GM03348 (cell line): ENCODE measurements at regions not wholly inside any gene's neighbourhood (a gene's known extent, or its start where the extent isn't known, plus 50 kb on each side); places are given as distances from the start of the nearest gene placed in this dataset.

Experiments used
- DNase-seq: peaks from one replicate; pipeline ENCODE4 v3.0.0; 2012; ENCODE audit warnings: low spot score

DNA sequence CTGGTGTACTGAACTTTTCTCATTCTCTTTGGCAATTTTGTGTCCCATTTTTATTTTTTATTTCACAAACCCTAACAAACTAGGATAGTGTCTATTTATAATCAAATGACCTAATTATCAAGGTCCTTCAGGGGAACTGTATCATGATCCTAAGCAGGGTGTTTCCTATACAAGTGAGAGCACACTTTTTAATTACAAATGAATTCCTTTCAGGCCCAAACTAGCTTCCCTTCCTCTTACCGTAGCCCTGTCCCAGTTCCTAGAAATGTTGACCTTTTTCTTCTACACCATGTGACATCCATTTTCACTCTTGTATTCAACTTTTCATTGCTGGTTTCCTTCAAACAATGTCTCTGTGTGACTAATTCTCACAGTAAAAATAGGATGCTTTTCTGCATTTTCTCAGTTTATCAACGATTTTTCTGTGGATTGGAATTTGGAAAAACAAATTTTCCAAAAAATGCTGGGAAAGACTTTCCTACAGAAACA is 411.4 kb downstream of the CCDC91 start:
- no peak for DNase-seq

- DNase-seq = no peak
Observed at GRCh38 chr12:28602786-28603185, 412.5 kb downstream of the CCDC91 start.

DNA sequence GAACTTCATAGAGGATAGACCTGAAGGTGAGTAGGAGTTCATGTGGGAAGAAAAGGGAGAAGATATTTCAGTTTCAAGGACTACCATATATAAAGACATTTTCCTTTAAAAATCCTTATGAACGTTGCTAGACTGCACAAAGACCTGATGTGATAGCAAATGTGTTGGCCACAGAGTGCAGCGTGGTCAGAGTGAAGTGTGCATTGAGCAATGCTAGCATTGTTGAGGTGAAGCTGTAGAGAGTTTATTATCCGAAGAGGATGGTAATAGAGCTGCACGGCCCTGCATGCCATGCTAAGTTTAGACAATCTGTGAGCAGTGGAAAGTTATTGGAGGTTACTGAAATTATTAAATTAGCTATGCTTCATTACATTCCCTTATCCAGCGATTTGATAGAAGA is 413.0 kb downstream of the CCDC91 start:
- no peak for DNase-seq

DNA sequence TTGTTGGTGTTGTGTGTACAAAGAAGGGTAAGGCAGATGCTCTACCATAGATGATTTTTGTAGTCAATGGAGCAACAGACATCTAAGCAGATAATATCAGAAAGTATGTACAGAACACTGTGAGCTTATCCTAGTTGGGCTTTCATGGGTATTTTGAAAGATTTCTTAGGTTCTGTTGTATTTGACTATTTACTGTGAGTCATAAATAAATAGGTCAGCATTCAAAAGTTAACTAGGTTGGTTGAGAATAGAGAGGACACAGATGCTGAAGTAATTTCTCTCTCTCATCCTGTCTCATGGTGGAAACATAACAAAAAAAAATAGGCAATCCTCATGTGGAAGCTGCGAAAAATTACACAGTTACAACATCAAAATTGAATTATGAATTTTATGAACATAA is 413.5 kb downstream of the CCDC91 start:
- no peak for DNase-seq

- DNase-seq = no peak
Observed at GRCh38 chr12:28604240-28604639, 414.0 kb downstream of the CCDC91 start.

DNA sequence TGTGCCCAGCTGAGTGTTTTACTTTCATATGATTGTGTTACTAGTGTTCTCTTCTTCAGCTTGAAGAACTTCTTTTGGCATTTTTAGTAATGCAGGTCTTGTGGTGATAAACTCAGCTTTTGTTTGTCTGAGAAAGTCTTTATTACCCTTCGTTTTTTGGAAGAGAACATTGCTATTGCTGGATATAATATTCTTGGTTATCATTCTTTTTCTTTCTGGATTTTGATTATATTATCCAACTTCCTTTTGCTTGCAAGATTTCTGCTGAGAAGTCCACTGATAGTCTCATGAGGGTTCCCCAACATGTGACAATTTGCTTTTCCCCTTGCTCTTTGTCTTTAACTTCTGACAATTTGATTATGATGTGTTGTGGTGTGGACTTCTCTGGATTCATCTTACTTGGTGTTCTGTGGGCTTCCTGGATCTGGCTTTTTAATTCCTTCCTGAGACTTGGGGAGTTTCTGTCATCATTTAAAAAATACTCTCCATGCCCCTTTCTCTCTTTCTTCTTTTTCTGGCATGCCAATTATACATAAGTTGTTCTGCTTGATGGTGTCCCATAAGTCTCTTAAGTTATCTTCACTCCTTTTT is 416.8 kb downstream of the CCDC91 start:
- no peak for DNase-seq

GRCh38 chr12:28610401-28611114 is 420.3 kb downstream of the CCDC91 start:
- no peak for DNase-seq

- DNase-seq = peak; percentile 71
Observed at GRCh38 chr12:28611115-28611435, 420.8 kb downstream of the CCDC91 start.

DNA sequence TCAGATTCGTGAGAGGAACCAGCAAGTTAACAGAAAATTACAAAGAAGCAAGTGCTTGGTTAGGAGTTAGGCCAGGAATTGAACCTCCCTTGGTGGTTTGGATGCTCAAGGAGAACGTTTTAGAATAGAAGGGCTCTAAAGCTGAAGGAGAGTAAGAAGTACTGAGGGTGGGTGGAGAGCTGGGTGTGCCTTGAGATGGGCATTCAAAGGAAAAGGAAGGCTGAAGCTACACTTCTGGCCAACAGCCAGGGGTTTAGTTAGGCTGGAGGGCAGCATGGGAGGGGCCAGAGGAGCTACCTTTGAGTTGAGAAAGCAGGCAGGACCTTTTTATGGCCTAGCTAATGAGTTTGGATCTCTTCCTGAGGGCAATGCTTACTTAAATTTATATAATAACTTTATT is 421.2 kb downstream of the CCDC91 start:
- DNase-seq = no peak

DNA sequence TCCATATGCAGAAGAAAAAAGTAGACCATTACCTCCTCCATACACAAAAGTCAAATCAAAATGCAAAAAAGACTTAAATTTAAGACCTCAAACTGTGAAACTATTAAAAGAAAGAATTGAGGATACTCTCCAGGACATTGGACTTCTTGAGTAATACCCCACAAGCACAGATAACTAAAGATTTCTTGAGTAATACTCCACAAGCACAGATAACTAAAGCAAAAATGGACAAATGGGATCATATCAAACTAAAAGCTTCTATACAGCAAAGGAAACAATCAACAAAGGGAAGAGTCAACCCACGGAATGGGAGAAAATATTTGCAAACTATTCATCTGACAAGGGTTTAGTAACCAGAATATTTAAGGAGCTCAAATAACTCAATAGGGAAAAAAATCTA is 427.9 kb downstream of the CCDC91 start:
- DNase-seq = no peak

GRCh38 chr12:28618772-28619171 is 428.5 kb downstream of the CCDC91 start:
- DNase-seq = no peak

GRCh38 chr12:28620281-28620680 is 430.0 kb downstream of the CCDC91 start:
- no peak for DNase-seq

- peak; percentile 30 for DNase-seq
Observed at GRCh38 chr12:28622406-28622805, 432.1 kb downstream of the CCDC91 start.

DNA sequence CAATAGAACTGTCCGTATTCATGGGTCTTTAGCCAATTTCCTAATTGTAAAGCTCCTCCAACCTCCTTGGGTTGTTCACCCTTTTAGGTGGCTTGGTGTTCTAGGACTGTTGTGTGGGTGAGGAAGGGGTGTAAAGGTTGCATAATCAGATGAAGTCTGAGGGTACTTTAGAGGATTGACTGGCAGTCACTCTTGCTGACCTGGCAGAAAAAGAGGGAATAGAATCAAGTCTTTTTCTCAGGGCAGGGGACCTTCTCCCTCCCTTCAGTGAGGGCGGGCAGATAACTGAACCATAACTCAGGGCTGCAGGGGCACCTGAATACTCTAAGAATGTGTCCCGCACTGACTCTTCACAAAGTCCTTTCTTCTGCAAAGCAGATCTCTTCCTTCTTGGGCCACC is 436.2 kb downstream of the CCDC91 start:
- DNase-seq = no peak

- DNase-seq = no peak
Observed at GRCh38 chr12:28629691-28630090, 439.4 kb downstream of the CCDC91 start.

- no peak for DNase-seq
Observed at GRCh38 chr12:28631831-28632230, 441.6 kb downstream of the CCDC91 start.

DNA sequence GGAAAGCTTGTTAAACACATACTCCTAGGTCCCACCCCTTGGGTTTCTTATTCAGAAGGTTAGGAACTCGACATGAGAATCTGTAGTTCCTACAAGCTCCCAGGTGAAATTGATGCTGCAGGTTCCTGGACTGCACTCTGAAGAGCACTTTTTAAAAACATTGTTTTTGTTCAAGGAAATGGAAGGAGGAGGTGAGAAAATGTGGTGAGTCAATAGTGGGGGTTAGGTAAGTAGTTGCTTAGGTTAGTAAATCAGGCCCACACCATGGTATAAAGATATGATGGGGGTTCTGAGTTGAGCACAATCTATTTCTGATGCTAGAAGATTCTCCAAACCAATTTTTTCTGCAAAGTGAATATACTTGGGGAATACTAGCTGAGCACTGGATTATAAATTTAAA is 450.3 kb downstream of the CCDC91 start:
- DNase-seq = no peak

- no peak for DNase-seq
Observed at GRCh38 chr12:28645436-28645835, 455.2 kb downstream of the CCDC91 start.

GRCh38 chr12:28645891-28646290 is 455.6 kb downstream of the CCDC91 start:
- DNase-seq = no peak

DNA sequence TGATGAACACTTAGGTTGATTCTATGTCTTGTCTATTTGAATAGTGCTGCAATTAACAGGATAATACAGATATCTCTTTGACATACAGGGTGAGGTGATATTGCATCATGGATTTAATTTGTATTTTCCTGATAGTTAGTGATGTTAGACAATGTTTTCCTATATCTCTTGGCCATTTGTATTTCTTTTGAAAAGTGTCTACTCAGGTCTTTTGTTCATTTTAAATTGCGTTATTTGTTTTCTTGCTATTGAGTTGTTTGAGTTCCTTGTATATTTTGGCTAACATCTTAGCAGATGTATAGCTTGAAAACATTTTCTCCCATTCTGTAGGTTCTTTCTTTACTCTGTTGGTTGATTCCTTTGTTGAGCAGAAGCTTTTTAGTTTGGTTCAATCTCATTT is 460.6 kb downstream of the CCDC91 start:
- no peak for DNase-seq

DNA sequence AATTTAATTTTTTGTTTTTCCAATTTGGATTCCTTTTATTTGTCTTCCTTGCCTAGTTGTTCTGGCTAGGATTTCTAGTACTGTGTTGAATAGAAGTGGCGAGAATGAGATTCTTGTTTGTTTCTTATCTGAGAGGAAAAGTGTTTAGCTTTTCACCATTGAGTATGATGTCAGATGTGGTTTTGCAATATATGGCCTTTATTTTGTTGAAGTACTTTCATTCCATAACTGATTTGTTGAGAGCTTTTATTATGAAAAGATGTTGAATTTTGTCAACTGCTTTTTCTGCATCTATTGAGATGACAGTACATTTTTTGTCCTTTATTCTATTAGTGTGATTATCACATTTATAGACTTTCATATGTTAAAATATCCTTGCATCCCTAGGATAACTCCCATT is 462.0 kb downstream of the CCDC91 start:
- no peak for DNase-seq

GRCh38 chr12:28681980-28682379 is 467.1 kb upstream of the FAR2 start:
- no peak for DNase-seq

GRCh38 chr12:28683366-28683765 is 465.7 kb upstream of the FAR2 start:
- DNase-seq = peak; percentile 2
